Jurkat, Clone E6-1 (cell line): ENCODE measurements at regions not wholly inside any gene's neighbourhood (a gene's known extent, or its start where the extent isn't known, plus 50 kb on each side); places are given as distances from the start of the nearest gene placed in this dataset.
"Not testable (repeated sequence)": the region's sequence is repeated elsewhere in the genome, so short reads cannot be mapped to it uniquely, and the experiment has no call there.

Source experiments
- DNase-seq: peaks from one replicate; pipeline ENCODE4 v3.0.0-alpha.2; 2011; ENCODE audit warnings: low read depth, low spot score
- H3K4me3 ChIP-seq: 2 replicates; pipeline ENCODE4 v1.5.1; 2011; ENCODE audit warnings: mild to moderate bottlenecking, low read length, control low read depth, moderate library complexity

GRCh38 chr2:20499387-20499786, 52.5 kb downstream of the RHOB start:
- no peak for DNase-seq

GRCh38 chr2:20501974-20502373, 55.1 kb downstream of the RHOB start:
- no peak for DNase-seq
- no peak overlapping the region for H3K4me3 ChIP-seq

More at GRCh38 chr2:20499387-20499786, 52.5 kb downstream of the RHOB start:
- no peak overlapping the region for H3K4me3 ChIP-seq

- not testable (repeated sequence) for DNase-seq, H3K4me3 ChIP-seq
These were observed 55.6 kb downstream of the RHOB start for GRCh38 chr2:20502496-20502895.

- H3K4me3 ChIP-seq, result no peak overlapping the region
- DNase-seq, result no peak
These were observed 57.3 kb downstream of the RHOB start for GRCh38 chr2:20504174-20504573.

- H3K4me3 ChIP-seq, result no peak overlapping the region
- DNase-seq, result no peak
These were observed 59.4 kb downstream of the RHOB start for GRCh38 chr2:20506201-20506685.

- no peak for DNase-seq
- no peak overlapping the region for H3K4me3 ChIP-seq
These were observed 60.4 kb downstream of the RHOB start for GRCh38 chr2:20507166-20507692.

- DNase-seq, result no peak
- H3K4me3 ChIP-seq, result no peak overlapping the region
These were observed 60.8 kb downstream of the RHOB start for GRCh38 chr2:20507711-20508110.

- no peak for DNase-seq
- no peak overlapping the region for H3K4me3 ChIP-seq
These were observed 62.5 kb downstream of the RHOB start for GRCh38 chr2:20509301-20509769.

- no peak overlapping the region for H3K4me3 ChIP-seq
- no peak for DNase-seq
These were observed 63.1 kb downstream of the RHOB start for GRCh38 chr2:20509770-20510490.

- DNase-seq, result no peak
- H3K4me3 ChIP-seq, result no peak overlapping the region
These were observed 64.3 kb downstream of the RHOB start for GRCh38 chr2:20511130-20511529.

GRCh38 chr2:20512061-20512605, 65.3 kb downstream of the RHOB start:
- no peak overlapping the region for H3K4me3 ChIP-seq
- no peak for DNase-seq

- H3K4me3 ChIP-seq, result no peak overlapping the region
- no peak for DNase-seq
These were observed 67.1 kb downstream of the RHOB start for GRCh38 chr2:20513946-20514345.

GRCh38 chr2:20514596-20515269, 67.9 kb downstream of the RHOB start:
- no peak for DNase-seq
- H3K4me3 ChIP-seq, result no peak overlapping the region

GRCh38 chr2:20515290-20516220, 68.7 kb downstream of the RHOB start:
- no peak for DNase-seq
- no peak overlapping the region for H3K4me3 ChIP-seq

- no peak for DNase-seq
- H3K4me3 ChIP-seq, result no peak overlapping the region
These were observed 69.4 kb downstream of the RHOB start for GRCh38 chr2:20516291-20516645.

GRCh38 chr2:20516646-20517341, 69.9 kb downstream of the RHOB start:
- H3K4me3 ChIP-seq, result no peak overlapping the region
- DNase-seq, result no peak

- no peak for DNase-seq
- no peak overlapping the region for H3K4me3 ChIP-seq
These were observed 72.4 kb downstream of the RHOB start for GRCh38 chr2:20519309-20519708.

- no peak overlapping the region for H3K4me3 ChIP-seq
- no peak for DNase-seq
These were observed 73.3 kb downstream of the RHOB start for GRCh38 chr2:20520128-20520527.

GRCh38 chr2:20521193-20521592, 74.3 kb downstream of the RHOB start:
- no peak for DNase-seq

More at GRCh38 chr2:20521193-20521592, 74.3 kb downstream of the RHOB start:
- H3K4me3 ChIP-seq, result no peak overlapping the region
